GM12878 (cell line): ENCODE measurements at regions not wholly inside any gene's neighbourhood (a gene's known extent, or its start where the extent isn't known, plus 50 kb on each side); places are given as distances from the start of the nearest gene placed in this dataset.

ENCODE experiments used
- ATAC-seq: fragments of 200-7000 bp; cut with Tn5 transposase; 3 replicates; pipeline ENCODE4 v1.9.1; 2020; ENCODE audit warnings: mild to moderate bottlenecking, moderate library complexity
- BruUV-seq: library from RNA; stranded (reverse); fragments of 400-500 nt; replicated peaks from 2 replicates; lab custom pipeline; 2021; lab: Mats Ljungman, UMichigan
- CTCF ChIA-PET: fragments of 300-600 bp; sonication (Branson Sonifier 250); formaldehyde crosslinking; extraction: SDS; loops from one replicate; lab custom pipeline; 2021; ENCODE audit warnings: inconsistent platforms; lab: Yijun Ruan, JAX
- POLR2A ChIA-PET: fragments of 350-600 bp; formaldehyde crosslinking; extraction: SDS; loops from one replicate; lab custom pipeline; 2021; ENCODE audit warnings: inconsistent platforms; lab: Charles Lee
- RAD21 ChIA-PET: fragments of 300-600 bp; sonication (Branson Sonifier 250); formaldehyde crosslinking; loops from one replicate; lab custom pipeline; 2023; ENCODE audit warnings: antibody characterized with exemption; ENCODE audit not compliant: unreplicated experiment; lab: Charles Lee
- SMC1A ChIA-PET: fragments of 300-600 bp; sonication (Branson Sonifier 250); formaldehyde crosslinking; loops from one replicate; lab custom pipeline; 2023; ENCODE audit not compliant: unreplicated experiment, uncharacterized antibody; lab: Charles Lee
- DNase-seq: peaks from one replicate; pipeline ENCODE4 v3.0.0-alpha.2; 2011; ENCODE audit warnings: low read depth, low spot score
- FAIRE-seq: peaks from 3 replicates; lab custom pipeline; 2011; peaks lifted over from hg19 to GRCh38; lab: Jason Lieb, UNC
- H2AFZ ChIP-seq: 2 replicates; pipeline ENCODE4 v1.6.0; 2011; ENCODE audit warnings: low read depth, low read length, control low read depth; ENCODE audit not compliant: control insufficient read depth
- H3K27ac ChIP-seq: 2 replicates; pipeline ENCODE4 v1.5.1; 2011; ENCODE audit warnings: control low read depth; ENCODE audit not compliant: control insufficient read depth, insufficient read depth
- H3K27me3 ChIP-seq, 2 experiments: replicated peaks in 1 of 2; 2 replicates each; pipeline versions ENCODE4 v1.6.0 to v1.6.1; 2011; ENCODE audit warnings: low read length in 1 of 2; ENCODE audit not compliant: control insufficient read depth in 2 of 2, insufficient read depth in 2 of 2
- H3K36me3 ChIP-seq, 2 experiments: 2 replicates each; pipeline ENCODE4 v1.5.1; 2011; ENCODE audit warnings: low read length in 1 of 2; ENCODE audit not compliant: control insufficient read depth in 2 of 2, insufficient read depth in 2 of 2
- H3K4me1 ChIP-seq: 2 replicates; pipeline ENCODE4 v1.6.1; 2011; ENCODE audit warnings: mild to moderate bottlenecking, low read length, moderate library complexity, mixed read lengths; ENCODE audit not compliant: control insufficient read depth, insufficient read depth
- H3K4me2 ChIP-seq: 2 replicates; pipeline ENCODE4 v1.6.0; 2011; ENCODE audit warnings: control low read depth; ENCODE audit not compliant: control insufficient read depth, insufficient read depth
- H3K4me3 ChIP-seq: fragments of 200-600 bp; sonication (generic); 2 replicates; pipeline ENCODE4 v1.5.1; 2016
- H3K79me2 ChIP-seq: 2 replicates; pipeline ENCODE4 v1.6.0; 2011; ENCODE audit warnings: low read length; ENCODE audit not compliant: control insufficient read depth, insufficient read depth
- H3K9ac ChIP-seq: 2 replicates; pipeline ENCODE4 v1.8.0; 2011; ENCODE audit warnings: low read length, control low read depth, mixed read lengths; ENCODE audit not compliant: control insufficient read depth, insufficient read depth
- H3K9me3 ChIP-seq: replicated peaks from 3 replicates; pipeline ENCODE4 v1.5.1; 2011; ENCODE audit warnings: mild to moderate bottlenecking, low read length; ENCODE audit not compliant: control insufficient read depth, insufficient read depth
- H4K20me1 ChIP-seq: 2 replicates; pipeline ENCODE4 v1.6.0; 2011; ENCODE audit not compliant: control insufficient read depth, insufficient read depth
- CREB1 ChIP-seq: IDR thresholded peaks from 2 replicates; pipeline ENCODE4 v1.6.1; 2012; ENCODE audit warnings: low read depth, mild to moderate bottlenecking, inconsistent platforms
- EP300 ChIP-seq, 2 experiments: fragments of 150-350 bp in 1 of 2; IDR thresholded peaks; 2 replicates each; pipeline ENCODE4 v1.6.1; 2011 to 2012; ENCODE audit warnings: low read depth in 2 of 2, low read length in 2 of 2, borderline replicate concordance in 1 of 2, improper control_type of control experiment in 1 of 2, inconsistent platforms in 1 of 2; ENCODE audit not compliant: control insufficient read depth in 1 of 2
- ESRRA ChIP-seq: IDR thresholded peaks from 2 replicates; pipeline ENCODE4 v1.6.1; 2012; ENCODE audit warnings: mild to moderate bottlenecking, low read length, improper control_type of control experiment
- FOS ChIP-seq: IDR thresholded peaks from 3 replicates; pipeline ENCODE4 v1.6.1; 2011; ENCODE audit warnings: borderline replicate concordance; ENCODE audit not compliant: insufficient read length; ENCODE audit errors: extremely low read depth
- HDAC6 ChIP-seq: fragments of 200-600 bp; sonication (generic); IDR thresholded peaks from one replicate; pipeline ENCODE4 v1.8.0; 2017; ENCODE audit warnings: antibody characterized with exemption; ENCODE audit not compliant: unreplicated experiment
- LARP7 ChIP-seq: fragments of 450-650 bp; IDR thresholded peaks from 2 replicates; pipeline ENCODE4 v1.6.1; 2017; ENCODE audit warnings: mild to moderate bottlenecking
- MYC ChIP-seq: IDR thresholded peaks from 2 replicates; pipeline ENCODE4 v1.6.1; 2011; ENCODE audit warnings: mild to moderate bottlenecking, low read length, moderate library complexity, inconsistent platforms; ENCODE audit not compliant: insufficient read depth, insufficient replicate concordance, insufficient read length, severe bottlenecking
- RBBP5 ChIP-seq: fragments of 200-600 bp; sonication (generic); conservative IDR thresholded peaks from 2 replicates; pipeline ENCODE4 v1.6.1; 2016
- SRF ChIP-seq, 2 experiments: IDR thresholded peaks; 2 replicates each; pipeline ENCODE4 v1.6.1; 2011; ENCODE audit warnings: low read depth in 2 of 2, low read length in 2 of 2, mild to moderate bottlenecking in 1 of 2, moderate library complexity in 1 of 2
- TAF1 ChIP-seq: IDR thresholded peaks from 2 replicates; pipeline ENCODE4 v1.6.1; 2011; ENCODE audit warnings: mild to moderate bottlenecking, low read depth, low read length, borderline replicate concordance
- ZSCAN29 ChIP-seq: fragments of 450-650 bp; IDR thresholded peaks from 2 replicates; pipeline ENCODE4 v1.6.1; 2017; ENCODE audit warnings: mild to moderate bottlenecking, moderate library complexity
- WGBS: methylation state at CpG from one replicate; pipeline ENCODE4 v1.1.6; 2016; ENCODE audit warnings: low lambda C conversion rate; ENCODE audit not compliant: insufficient replicate concordance, insufficient coverage; ENCODE audit errors: missing lambda C conversion rate; 5-methylcytosine and 5-hydroxymethylcytosine counted together
- in situ Hi-C: fragments of 300-500 bp; cut with MboI; formaldehyde crosslinking; loops from 9 replicates; pipeline ENCODE4 v1.14.3; 2018; ENCODE audit warnings: mixed read lengths
- intact Hi-C: fragments of 100-400 bp; cut with micrococcal nuclease; formaldehyde crosslinking; loops from one replicate; pipeline ENCODE4 v1.14.2; 2022; ENCODE audit not compliant: unreplicated experiment
- TF ChIP-seq, protein P1 (sequence below): IDR thresholded peaks from 2 replicates; pipeline ENCODE4 v1.6.1; 2011; ENCODE audit warnings: low read depth, low read length, improper control_type of control experiment, borderline replicate concordance
- TF ChIP-seq, protein P2 (sequence below): IDR thresholded peaks from 2 replicates; pipeline ENCODE4 v1.6.1; 2011; ENCODE audit warnings: borderline replicate concordance, low read depth, mild to moderate bottlenecking, moderate library complexity, mixed read lengths, low read length; ENCODE audit not compliant: insufficient read depth; ENCODE audit errors: extremely low read length
- TF ChIP-seq, protein P3 (sequence below): fragments of 450-650 bp; IDR thresholded peaks from 2 replicates; pipeline ENCODE4 v1.6.1; 2018; ENCODE audit warnings: mild to moderate bottlenecking, low read depth, moderate library complexity; ENCODE audit not compliant: partially characterized antibody
- TF ChIP-seq, protein P4 (sequence below): fragments of 150-350 bp; IDR thresholded peaks from 2 replicates; pipeline ENCODE4 v1.6.1; 2014; ENCODE audit warnings: mild to moderate bottlenecking, low read depth, low read length
- TF ChIP-seq, protein P5 (sequence below): IDR thresholded peaks from 2 replicates; pipeline ENCODE4 v1.6.1; 2012; ENCODE audit warnings: low read length, inconsistent platforms

DNA sequence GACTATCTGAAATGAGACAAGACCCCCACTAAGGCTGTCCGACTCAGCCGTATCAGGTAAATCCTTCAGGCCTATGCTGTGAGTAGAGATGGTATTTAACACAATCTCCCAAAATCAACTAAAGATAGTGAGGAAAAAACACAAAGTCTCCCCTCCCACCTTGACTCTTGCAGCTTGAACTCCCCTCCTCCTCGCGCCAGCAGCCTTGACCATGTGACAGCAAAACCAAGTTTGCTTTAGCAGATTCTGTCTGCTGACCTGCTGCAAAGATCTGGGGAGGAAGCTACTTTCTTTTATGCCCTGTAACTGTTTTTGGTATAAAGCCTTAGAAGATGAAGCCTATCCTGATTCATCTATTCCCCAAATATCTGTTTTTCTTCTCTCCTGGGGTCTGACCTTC lies 509.5 kb downstream of the CDH26 start:
- ChIA-PET CTCF (no interaction called here), POLR2A (no interaction called here), RAD21 (no interaction called here), SMC1A (no interaction called here)
- no peaks in the 10 kb centered on the region for H4K20me1 ChIP-seq
- no TSS peak for BruUV-seq
- H2AFZ ChIP-seq, result no peak overlapping the region
- no peak overlapping the region for H3K9ac ChIP-seq
- H3K27me3 ChIP-seq, result no peaks in the 10 kb centered on the region
- DNase-seq (no peak), ATAC-seq (no peak), FAIRE-seq (no peak)
- no peak overlapping the region for H3K4me3 ChIP-seq
- H3K9me3 ChIP-seq, result no peaks in the 10 kb centered on the region
- in situ Hi-C loops (no loop called here), intact Hi-C loops (no loop called here)
- no peaks in the 10 kb centered on the region for H3K36me3 ChIP-seq
- WGBS, result 62% methylated on average over 4 of the region's 4 CpGs
- H3K4me1 ChIP-seq, result no peaks in the 10 kb centered on the region
- no peak overlapping the region for H3K27ac ChIP-seq
- no peak overlapping the region for H3K4me2 ChIP-seq
- H3K79me2 ChIP-seq, result no peaks in the 10 kb centered on the region
- no peak for TF ChIP-seq RBBP5
- TF ChIP-seq CREB1, result no peak
- TF ChIP-seq ZSCAN29, result no peak
- TF ChIP-seq, protein P1, sequence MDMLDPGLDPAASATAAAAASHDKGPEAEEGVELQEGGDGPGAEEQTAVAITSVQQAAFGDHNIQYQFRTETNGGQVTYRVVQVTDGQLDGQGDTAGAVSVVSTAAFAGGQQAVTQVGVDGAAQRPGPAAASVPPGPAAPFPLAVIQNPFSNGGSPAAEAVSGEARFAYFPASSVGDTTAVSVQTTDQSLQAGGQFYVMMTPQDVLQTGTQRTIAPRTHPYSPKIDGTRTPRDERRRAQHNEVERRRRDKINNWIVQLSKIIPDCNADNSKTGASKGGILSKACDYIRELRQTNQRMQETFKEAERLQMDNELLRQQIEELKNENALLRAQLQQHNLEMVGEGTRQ, result no peak
- TF ChIP-seq, protein P2, sequence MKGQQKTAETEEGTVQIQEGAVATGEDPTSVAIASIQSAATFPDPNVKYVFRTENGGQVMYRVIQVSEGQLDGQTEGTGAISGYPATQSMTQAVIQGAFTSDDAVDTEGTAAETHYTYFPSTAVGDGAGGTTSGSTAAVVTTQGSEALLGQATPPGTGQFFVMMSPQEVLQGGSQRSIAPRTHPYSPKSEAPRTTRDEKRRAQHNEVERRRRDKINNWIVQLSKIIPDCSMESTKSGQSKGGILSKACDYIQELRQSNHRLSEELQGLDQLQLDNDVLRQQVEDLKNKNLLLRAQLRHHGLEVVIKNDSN, result no peak
- no peak for TF ChIP-seq ESRRA
- no peak for TF ChIP-seq EP300 (IDR thresholded peaks at IDR 0.05; ENCODE audit: borderline replicate concordance in 1 of 2, control insufficient read depth in 1 of 2, low read depth in 2 of 2, low read length in 2 of 2)
- TF ChIP-seq, protein P3, sequence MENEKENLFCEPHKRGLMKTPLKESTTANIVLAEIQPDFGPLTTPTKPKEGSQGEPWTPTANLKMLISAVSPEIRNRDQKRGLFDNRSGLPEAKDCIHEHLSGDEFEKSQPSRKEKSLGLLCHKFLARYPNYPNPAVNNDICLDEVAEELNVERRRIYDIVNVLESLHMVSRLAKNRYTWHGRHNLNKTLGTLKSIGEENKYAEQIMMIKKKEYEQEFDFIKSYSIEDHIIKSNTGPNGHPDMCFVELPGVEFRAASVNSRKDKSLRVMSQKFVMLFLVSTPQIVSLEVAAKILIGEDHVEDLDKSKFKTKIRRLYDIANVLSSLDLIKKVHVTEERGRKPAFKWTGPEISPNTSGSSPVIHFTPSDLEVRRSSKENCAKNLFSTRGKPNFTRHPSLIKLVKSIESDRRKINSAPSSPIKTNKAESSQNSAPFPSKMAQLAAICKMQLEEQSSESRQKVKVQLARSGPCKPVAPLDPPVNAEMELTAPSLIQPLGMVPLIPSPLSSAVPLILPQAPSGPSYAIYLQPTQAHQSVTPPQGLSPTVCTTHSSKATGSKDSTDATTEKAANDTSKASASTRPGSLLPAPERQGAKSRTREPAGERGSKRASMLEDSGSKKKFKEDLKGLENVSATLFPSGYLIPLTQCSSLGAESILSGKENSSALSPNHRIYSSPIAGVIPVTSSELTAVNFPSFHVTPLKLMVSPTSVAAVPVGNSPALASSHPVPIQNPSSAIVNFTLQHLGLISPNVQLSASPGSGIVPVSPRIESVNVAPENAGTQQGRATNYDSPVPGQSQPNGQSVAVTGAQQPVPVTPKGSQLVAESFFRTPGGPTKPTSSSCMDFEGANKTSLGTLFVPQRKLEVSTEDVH, result no peak
- TF ChIP-seq LARP7, result no peak
- TF ChIP-seq SRF (IDR thresholded peaks at IDR 0.05; ENCODE audit: low read depth in 2 of 2, low read length in 2 of 2), result no peak
- no peak for TF ChIP-seq FOS
- TF ChIP-seq, protein P4, sequence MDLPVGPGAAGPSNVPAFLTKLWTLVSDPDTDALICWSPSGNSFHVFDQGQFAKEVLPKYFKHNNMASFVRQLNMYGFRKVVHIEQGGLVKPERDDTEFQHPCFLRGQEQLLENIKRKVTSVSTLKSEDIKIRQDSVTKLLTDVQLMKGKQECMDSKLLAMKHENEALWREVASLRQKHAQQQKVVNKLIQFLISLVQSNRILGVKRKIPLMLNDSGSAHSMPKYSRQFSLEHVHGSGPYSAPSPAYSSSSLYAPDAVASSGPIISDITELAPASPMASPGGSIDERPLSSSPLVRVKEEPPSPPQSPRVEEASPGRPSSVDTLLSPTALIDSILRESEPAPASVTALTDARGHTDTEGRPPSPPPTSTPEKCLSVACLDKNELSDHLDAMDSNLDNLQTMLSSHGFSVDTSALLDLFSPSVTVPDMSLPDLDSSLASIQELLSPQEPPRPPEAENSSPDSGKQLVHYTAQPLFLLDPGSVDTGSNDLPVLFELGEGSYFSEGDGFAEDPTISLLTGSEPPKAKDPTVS, result no peak
- TF ChIP-seq, protein P5, sequence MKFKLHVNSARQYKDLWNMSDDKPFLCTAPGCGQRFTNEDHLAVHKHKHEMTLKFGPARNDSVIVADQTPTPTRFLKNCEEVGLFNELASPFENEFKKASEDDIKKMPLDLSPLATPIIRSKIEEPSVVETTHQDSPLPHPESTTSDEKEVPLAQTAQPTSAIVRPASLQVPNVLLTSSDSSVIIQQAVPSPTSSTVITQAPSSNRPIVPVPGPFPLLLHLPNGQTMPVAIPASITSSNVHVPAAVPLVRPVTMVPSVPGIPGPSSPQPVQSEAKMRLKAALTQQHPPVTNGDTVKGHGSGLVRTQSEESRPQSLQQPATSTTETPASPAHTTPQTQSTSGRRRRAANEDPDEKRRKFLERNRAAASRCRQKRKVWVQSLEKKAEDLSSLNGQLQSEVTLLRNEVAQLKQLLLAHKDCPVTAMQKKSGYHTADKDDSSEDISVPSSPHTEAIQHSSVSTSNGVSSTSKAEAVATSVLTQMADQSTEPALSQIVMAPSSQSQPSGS, result no peak
- no peak for TF ChIP-seq TAF1
- TF ChIP-seq HDAC6, result no peak
- no peak for TF ChIP-seq MYC
